Panc1 (cell line): ENCODE measurements at regions not wholly inside any gene's neighbourhood (a gene's known extent, or its start where the extent isn't known, plus 50 kb on each side); places are given as distances from the start of the nearest gene placed in this dataset.

Source experiments
- ATAC-seq: fragments of 200-7000 bp; cut with Tn5 transposase; 2 replicates; pipeline ENCODE4 v1.9.1; 2020; ENCODE audit warnings: mild to moderate bottlenecking, moderate library complexity
- BruUV-seq: library from RNA; stranded (reverse); fragments of 400-500 nt; replicated peaks from 2 replicates; lab custom pipeline; 2021; lab: Mats Ljungman, UMichigan
- CTCF ChIA-PET: fragments of 300-600 bp; sonication (Branson Sonifier 250); formaldehyde crosslinking; loops from one replicate; lab custom pipeline; 2022; ENCODE audit warnings: antibody characterized with exemption; lab: Charles Lee
- POLR2A ChIA-PET: fragments of 300-600 bp; sonication (Branson Sonifier 250); formaldehyde crosslinking; loops from one replicate; lab custom pipeline; 2022; ENCODE audit warnings: antibody characterized with exemption; lab: Charles Lee
- DNase-seq: peaks from one replicate; pipeline ENCODE4 v3.0.0-alpha.2; 2010; ENCODE audit warnings: low read depth, low spot score
- H3K27ac ChIP-seq: 2 replicates; pipeline ENCODE4 v1.5.1; 2011; ENCODE audit warnings: mild to moderate bottlenecking, low read length, inconsistent platforms
- H3K27me3 ChIP-seq: fragments of 200-500 bp; sonication (Bioruptor generic); 2 replicates; pipeline ENCODE4 v1.6.0; 2014; ENCODE audit warnings: low read length, inconsistent platforms; ENCODE audit not compliant: control insufficient read depth, insufficient read depth
- H3K36me3 ChIP-seq: fragments of 200-500 bp; sonication (Bioruptor generic); 2 replicates; pipeline ENCODE4 v1.5.1; 2014; ENCODE audit warnings: inconsistent platforms, mild to moderate bottlenecking, low read length, moderate library complexity; ENCODE audit not compliant: control insufficient read depth, insufficient read depth
- H3K4me1 ChIP-seq: 2 replicates; pipeline ENCODE4 v1.5.1; 2011; ENCODE audit warnings: inconsistent platforms, mild to moderate bottlenecking, low read length, moderate library complexity; ENCODE audit not compliant: control insufficient read depth, insufficient read depth
- H3K4me3 ChIP-seq, 2 experiments: 2 replicates each; pipeline ENCODE4 v1.5.1; 2011 to 2012; ENCODE audit warnings: low read depth in 2 of 2, low read length in 2 of 2, mild to moderate bottlenecking in 2 of 2, inconsistent platforms in 1 of 2, moderate library complexity in 1 of 2
- H3K9me3 ChIP-seq: fragments of 200-500 bp; sonication (Bioruptor generic); 2 replicates; pipeline ENCODE4 v1.5.1; 2014; ENCODE audit warnings: low read depth, mild to moderate bottlenecking, inconsistent platforms, low read length, moderate library complexity; ENCODE audit not compliant: control insufficient read depth, insufficient read depth
- CTCF ChIP-seq: fragments of 450-650 bp; IDR thresholded peaks from 2 replicates; pipeline ENCODE4 v1.5.1; 2017; ENCODE audit warnings: mild to moderate bottlenecking
- POLR2AphosphoS5 ChIP-seq: IDR thresholded peaks from 2 replicates; pipeline ENCODE4 v1.6.1; 2012; ENCODE audit warnings: mild to moderate bottlenecking, low read depth, low read length, moderate library complexity
- REST ChIP-seq, 2 experiments: IDR thresholded peaks; 2 replicates each; pipeline ENCODE4 v1.6.1; 2011 to 2012; ENCODE audit warnings: low read depth in 2 of 2, control low read depth in 1 of 2, low read length in 1 of 2, mild to moderate bottlenecking in 1 of 2, moderate library complexity in 1 of 2; ENCODE audit not compliant: insufficient read depth in 1 of 2
- SIN3A ChIP-seq: IDR thresholded peaks from 2 replicates; pipeline ENCODE4 v1.6.1; 2012; ENCODE audit warnings: low read depth, mild to moderate bottlenecking, low read length, moderate library complexity, borderline replicate concordance; ENCODE audit not compliant: insufficient read depth
- TCF7L2 ChIP-seq: IDR thresholded peaks from 2 replicates; pipeline ENCODE4 v1.6.1; 2011; ENCODE audit warnings: mild to moderate bottlenecking, low read depth, low read length, inconsistent platforms
- in situ Hi-C: cut with HindIII; loops from 2 replicates; pipeline ENCODE4 v1.10.0; 2016; ENCODE audit warnings: low sequenced_read_pairs, low pct_unique_long_range_greater_than_20kb
- intact Hi-C: fragments of 100-400 bp; cut with micrococcal nuclease; formaldehyde crosslinking; loops from one replicate; pipeline ENCODE4 v1.10.0; 2022; ENCODE audit not compliant: unreplicated experiment

GRCh38 chr12:25787701-25788100 lies 170.8 kb upstream of the RASSF8 start:
- H3K27me3 ChIP-seq, result no peaks in the 10 kb centered on the region
- H3K9me3 ChIP-seq, result no peaks in the 10 kb centered on the region
- intact Hi-C loops, result no loop called here
- H3K4me1 ChIP-seq, result no peaks in the 10 kb centered on the region
- H3K27ac ChIP-seq, result no peak overlapping the region
- no peak for ATAC-seq
- TF ChIP-seq REST (IDR thresholded peaks at IDR 0.05; ENCODE audit: insufficient read depth in 1 of 2, low read depth in 2 of 2, low read length in 1 of 2), result no peak
- no peak for TF ChIP-seq CTCF
- TF ChIP-seq SIN3A, result no peak
- TF ChIP-seq POLR2AphosphoS5, result no peak
- no peak for TF ChIP-seq TCF7L2
- no peak for DNase-seq
- CTCF ChIA-PET, result no interaction called here
- no peaks in the 10 kb centered on the region for H3K36me3 ChIP-seq
- no peak overlapping the region for H3K4me3 ChIP-seq
- in situ Hi-C loops, result no loop called here
- POLR2A ChIA-PET, result no interaction called here
- BruUV-seq, result no TSS peak

GRCh38 chr12:25788707-25789442 lies 169.6 kb upstream of the RASSF8 start:
- H3K4me1 ChIP-seq, result no peaks in the 10 kb centered on the region
- H3K27me3 ChIP-seq, result no peaks in the 10 kb centered on the region
- intact Hi-C loops, result no loop called here
- ATAC-seq, result no peak
- no TSS peak for BruUV-seq
- ChIA-PET CTCF (interaction anchor here (0.5 to 0.7 kb wide), 2 partner anchors 107 to 551 kb away, joined by 3 read pairs; no protein-coding TSS in a partner anchor), POLR2A (no interaction called here)
- H3K27ac ChIP-seq, result no peak overlapping the region
- no peak for TF ChIP-seq REST (IDR thresholded peaks at IDR 0.05; ENCODE audit: insufficient read depth in 1 of 2, low read depth in 2 of 2, low read length in 1 of 2)
- no peak for TF ChIP-seq POLR2AphosphoS5
- TF ChIP-seq CTCF, result no peak
- in situ Hi-C loops, result no loop called here
- H3K4me3 ChIP-seq, result no peak overlapping the region
- H3K36me3 ChIP-seq, result no peaks in the 10 kb centered on the region
- DNase-seq, result no peak
- H3K9me3 ChIP-seq, result no peaks in the 10 kb centered on the region
